ENCODE measurements at regions not wholly inside any gene's neighbourhood (a gene's known extent, or its start where the extent isn't known, plus 50 kb on each side); places are given as distances from the start of the nearest gene placed in this dataset.

DNA sequence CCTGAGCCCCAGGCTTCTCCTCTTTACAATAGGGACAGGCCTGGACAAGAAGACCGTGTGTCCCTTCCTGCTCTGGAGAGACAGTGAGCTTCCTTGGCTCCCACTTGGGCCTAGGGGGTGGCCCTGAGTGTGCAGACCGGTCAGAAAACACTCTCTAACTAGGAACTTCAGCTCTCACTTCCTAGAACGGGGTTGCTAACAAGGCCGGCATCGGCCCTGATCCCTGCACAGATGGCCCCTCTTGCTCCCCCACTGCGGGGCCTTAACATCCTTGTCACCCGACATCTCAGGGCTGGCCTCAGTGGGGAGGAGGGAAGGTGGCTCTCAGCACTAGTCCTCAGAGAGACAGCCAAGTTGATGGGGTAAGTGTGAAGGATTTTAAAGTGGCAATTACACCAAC lies 406.9 kb downstream of the CTTN start:
- TF ChIP-seq, protein P1, sequence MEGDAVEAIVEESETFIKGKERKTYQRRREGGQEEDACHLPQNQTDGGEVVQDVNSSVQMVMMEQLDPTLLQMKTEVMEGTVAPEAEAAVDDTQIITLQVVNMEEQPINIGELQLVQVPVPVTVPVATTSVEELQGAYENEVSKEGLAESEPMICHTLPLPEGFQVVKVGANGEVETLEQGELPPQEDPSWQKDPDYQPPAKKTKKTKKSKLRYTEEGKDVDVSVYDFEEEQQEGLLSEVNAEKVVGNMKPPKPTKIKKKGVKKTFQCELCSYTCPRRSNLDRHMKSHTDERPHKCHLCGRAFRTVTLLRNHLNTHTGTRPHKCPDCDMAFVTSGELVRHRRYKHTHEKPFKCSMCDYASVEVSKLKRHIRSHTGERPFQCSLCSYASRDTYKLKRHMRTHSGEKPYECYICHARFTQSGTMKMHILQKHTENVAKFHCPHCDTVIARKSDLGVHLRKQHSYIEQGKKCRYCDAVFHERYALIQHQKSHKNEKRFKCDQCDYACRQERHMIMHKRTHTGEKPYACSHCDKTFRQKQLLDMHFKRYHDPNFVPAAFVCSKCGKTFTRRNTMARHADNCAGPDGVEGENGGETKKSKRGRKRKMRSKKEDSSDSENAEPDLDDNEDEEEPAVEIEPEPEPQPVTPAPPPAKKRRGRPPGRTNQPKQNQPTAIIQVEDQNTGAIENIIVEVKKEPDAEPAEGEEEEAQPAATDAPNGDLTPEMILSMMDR (conservative IDR thresholded peaks at IDR 0.05; ENCODE audit: low read depth, low read length): no peak
- no peak for TF ChIP-seq EZH2 (IDR thresholded peaks at IDR 0.05; ENCODE audit: borderline replicate concordance, low read depth, low read length, poor library complexity, severe bottlenecking)

Data from A673 (cell line).